GM21423 (cell line): ENCODE measurements at regions not wholly inside any gene's neighbourhood (a gene's known extent, or its start where the extent isn't known, plus 50 kb on each side); places are given as distances from the start of the nearest gene placed in this dataset.
"Not testable (repeated sequence)": the region's sequence is repeated elsewhere in the genome, so short reads cannot be mapped to it uniquely, and the experiment has no call there.

Source experiments
- ATAC-seq: cut with Tn5 transposase; IDR thresholded peaks from one replicate; pipeline ENCODE4 v1.9.1; 2021; ENCODE audit warnings: mild to moderate bottlenecking, moderate library complexity; ENCODE audit not compliant: unreplicated experiment

- no peak for ATAC-seq
These were observed 369.1 kb downstream of the C16orf95 start for GRCh38 chr16:86948046-86948445.

GRCh38 chr16:86949116-86949515, 368.1 kb downstream of the C16orf95 start:
- ATAC-seq = no peak

- no peak for ATAC-seq
These were observed 367.6 kb downstream of the C16orf95 start for GRCh38 chr16:86949630-86950029.

DNA sequence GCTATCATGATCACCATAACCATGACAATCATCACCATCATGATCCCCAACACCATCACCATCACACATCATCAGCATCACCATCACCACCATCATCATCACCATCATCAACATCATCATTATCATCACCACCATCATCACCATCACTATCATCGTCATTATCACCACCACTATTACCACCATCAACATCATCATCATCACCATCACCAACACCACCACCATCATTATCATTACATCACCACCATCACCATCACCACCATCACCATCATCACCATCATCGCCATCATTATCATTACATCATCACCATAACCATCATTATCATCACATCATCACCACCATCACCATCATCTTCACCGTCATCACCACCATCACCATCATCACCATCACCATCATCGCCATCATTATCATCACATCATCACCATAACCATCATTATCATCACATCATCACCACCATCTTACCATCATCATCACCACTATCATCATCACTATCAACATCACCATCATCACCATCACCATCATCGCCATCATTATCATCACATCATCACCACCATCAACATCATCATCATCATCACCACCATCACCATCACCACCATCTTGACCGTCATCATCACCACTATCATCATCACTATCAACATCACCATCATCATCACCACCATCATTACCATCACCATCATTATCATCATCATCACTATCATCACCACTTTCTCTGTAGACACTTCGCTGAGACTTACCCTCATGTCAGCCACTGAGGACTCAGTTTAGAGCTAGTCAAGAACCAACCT, 366.0 kb downstream of the C16orf95 start:
- no peak for ATAC-seq

DNA sequence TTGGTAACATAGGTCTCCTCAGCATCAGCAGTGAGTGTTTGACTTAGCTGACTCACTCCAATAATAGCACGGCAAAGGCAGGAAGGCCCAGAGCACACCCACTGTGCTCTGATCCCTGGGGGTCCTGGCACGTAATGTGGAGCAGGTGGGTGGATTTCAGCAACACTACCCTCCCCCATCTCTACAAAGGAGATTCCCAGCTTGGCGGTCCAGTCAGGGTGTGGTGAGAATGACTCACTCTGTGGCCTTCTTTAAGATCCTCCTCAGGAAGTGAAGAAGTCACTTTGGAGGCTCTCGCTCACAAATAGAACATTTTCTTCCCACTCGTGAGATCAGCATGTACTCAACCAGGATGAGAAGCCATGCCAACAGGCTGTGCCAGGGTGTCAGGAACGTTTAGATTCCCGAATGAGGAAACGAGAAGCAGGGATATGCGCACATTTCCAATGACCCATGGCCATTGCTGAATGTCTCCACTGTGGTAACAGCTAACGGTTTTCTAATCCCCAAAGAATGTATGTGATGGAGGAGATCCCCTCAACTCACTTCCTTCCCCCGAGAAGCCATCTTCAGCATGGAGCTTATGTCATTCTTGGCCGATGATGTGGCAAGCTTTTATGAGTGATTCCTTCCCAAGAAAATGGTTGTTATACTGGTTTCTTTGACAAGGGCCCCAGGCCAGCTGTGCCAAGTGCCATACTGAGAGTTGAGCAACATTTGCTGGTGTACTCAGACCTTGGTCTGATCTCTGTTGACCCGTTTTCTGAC, 365.2 kb downstream of the C16orf95 start:
- ATAC-seq = no peak

DNA sequence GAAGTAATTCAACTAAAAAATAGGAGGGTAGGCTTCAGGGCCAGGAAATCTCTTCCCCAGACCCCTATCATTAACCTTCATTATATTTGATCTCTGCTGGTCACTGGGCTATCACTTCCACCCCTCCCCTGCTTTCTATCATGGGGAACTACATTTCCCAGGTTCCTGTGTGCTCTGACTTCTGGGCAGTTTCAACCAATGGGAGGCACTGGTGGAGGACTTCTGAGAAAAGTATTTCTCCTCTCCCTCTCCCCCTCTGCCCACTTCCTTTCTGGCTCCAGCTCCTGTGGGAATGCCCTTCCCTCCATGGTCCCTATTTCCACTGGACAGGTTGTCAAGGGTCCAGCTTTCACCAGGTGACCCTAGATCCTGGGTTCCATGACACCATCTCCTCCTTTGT, 364.4 kb downstream of the C16orf95 start:
- no peak for ATAC-seq

DNA sequence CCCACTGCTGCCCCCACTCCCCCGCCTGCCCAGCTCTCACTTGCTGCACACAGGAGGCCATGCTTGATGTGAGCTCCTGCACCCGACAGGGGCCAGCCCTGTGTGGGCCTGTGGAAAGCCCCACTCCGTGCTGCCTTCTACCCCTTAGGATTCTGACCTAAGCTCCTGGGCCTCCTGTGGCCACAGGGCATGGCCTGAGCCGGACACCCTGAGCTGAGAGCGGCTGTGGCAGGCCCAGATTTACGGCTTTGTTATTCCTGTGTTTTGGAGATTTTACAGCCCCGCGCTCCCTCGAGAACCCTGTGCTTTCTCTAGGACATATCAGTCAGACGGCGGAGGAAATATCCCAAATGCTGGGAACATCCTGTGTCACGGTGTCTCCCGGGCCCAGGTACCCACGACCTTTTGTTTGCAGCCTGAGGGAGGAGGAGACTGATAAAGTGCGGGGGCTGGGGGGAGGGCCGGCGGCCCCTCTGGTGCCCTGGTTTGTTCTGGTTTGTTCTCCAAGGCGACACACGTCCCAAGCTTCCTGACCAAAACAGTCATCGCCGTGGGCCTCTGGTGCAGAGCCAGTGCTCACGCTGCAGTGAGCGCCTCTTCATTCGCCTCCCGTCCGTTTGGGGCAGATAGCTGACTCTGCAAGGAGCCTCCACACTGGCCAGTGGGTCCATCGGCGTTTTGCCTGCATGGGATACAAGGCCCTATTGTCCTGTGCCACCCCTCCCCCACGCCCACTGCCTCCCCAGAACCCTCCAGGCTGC, 363.4 kb downstream of the C16orf95 start:
- ATAC-seq = no peak

- no peak for ATAC-seq
These were observed 361.9 kb downstream of the C16orf95 start for GRCh38 chr16:86955136-86955855.

GRCh38 chr16:86956437-86956836, 360.8 kb downstream of the C16orf95 start:
- ATAC-seq = no peak

DNA sequence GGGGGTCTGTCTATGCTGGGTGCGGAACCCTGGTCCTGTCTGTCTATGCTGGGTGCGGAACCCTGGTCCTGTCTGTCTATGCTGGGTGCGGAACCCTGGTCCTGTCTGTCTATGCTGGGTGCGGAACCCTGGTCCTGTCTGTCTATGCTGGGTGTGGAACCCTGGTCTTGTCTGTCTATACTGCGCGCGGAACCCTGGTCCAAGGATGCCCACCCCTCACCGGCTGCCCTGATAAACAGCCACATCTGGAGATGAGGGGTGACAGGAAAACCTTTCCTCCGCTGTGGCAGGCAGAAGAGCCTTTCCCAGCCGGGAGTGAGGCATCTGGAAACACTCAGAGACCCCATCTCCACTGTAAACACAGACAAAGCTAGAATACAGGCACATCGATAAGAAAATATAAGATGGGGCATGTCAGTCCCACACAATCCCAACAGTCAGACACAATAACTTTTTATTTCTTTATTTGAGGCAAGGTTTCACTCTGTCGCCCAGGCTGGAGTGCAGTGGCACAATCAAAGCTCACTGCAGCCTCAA, 359.5 kb downstream of the C16orf95 start:
- not testable (repeated sequence) for ATAC-seq

- no peak for ATAC-seq
These were observed 358.8 kb downstream of the C16orf95 start for GRCh38 chr16:86958423-86958822.

DNA sequence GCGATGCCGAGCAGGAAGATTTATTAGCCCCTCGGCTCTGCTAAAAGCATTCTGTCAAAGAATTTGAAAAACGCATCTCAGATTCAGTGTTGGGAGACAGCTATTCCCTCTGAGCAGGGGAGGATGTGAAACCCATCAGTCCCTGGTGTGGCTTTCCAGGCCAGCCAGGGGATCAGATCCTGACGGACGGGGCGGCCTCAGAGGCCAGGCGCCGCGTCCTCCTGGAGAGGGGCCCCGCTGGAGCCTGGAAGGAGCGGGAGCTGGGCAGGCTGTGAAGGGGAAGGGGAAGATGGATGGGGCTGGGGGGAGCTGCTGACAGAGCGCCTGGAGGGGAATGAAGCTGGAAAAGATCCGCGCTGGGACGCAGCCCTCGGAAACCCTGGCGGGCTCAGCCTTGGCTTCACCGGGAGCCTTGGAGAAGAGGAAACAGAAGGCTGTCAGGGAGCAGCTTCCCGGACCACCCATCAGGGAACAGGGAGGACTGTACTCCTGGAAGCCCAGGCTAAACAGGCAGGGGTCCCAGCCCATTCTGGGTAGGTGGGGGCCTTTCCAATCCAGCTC, 358.0 kb downstream of the C16orf95 start:
- ATAC-seq = no peak

DNA sequence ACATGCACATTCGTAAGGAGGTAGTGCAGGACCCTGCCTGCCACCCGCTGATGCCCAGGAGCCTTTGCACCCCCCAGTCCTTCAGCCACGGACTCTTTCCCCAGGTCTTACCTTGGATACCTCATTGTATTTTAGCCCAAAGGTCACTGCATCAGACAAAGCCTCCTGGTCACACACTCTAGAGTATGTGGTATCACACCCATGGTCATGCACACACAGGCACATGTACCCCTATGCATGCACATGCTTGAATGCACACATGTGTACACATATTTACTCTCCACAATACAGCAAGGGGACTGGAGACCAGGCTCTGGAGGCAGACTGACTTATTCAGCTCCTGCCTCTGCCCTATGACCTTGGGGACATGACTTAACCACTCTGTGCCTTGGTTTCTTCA, 357.5 kb downstream of the C16orf95 start:
- no peak for ATAC-seq

GRCh38 chr16:86960266-86960665, 356.9 kb downstream of the C16orf95 start:
- no peak for ATAC-seq

GRCh38 chr16:86961171-86961601, 356.0 kb downstream of the C16orf95 start:
- ATAC-seq = no peak

GRCh38 chr16:86962259-86962658, 354.9 kb downstream of the C16orf95 start:
- no peak for ATAC-seq

- ATAC-seq = no peak
These were observed 354.3 kb downstream of the C16orf95 start for GRCh38 chr16:86962913-86963312.

DNA sequence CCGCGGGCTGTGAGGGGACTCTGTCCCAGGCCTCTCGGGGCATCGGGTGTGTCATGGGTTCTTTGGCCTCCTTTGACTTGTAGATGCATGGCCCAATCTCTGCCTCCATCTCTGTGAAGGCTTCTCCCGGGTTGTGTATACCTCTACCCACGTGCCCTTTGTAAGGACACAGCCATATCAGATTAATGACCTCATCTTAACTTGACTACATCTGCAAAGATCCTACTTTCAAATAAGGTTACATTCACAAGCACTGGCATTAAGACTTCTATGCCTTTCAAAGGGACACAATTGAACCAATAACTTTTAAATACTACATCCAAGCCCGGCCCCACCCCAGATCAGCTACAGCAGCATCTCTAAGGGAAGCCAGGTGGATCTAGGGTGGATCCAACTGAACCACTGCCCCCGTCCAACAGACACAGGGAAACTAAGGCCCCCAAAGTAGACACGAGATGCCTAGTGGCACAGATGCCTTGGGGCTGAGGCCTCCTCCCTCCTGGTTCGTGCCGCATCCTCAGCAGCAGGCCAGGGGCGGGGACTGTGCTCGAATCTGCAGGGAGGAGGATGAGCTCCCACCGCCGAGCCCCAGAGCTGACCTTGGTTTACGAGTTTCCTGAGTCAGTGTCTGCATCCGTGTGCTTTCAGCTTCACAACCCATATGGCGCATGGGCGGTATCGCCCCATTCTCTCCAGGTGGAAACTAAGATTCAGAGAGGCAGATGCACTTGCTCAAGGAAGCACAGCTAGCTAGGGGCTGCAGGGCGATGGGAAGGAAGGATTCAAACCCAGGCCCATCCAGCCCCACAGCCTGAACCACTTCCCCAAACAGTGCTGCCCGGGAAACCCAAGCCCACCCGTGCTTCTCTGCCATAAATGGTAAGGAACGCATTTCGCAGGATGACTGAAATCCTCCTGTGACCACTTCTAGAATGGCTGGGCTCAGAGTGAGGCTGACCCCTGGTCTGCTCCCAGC, 353.3 kb downstream of the C16orf95 start:
- ATAC-seq = no peak

GRCh38 chr16:86964796-86965241, 352.4 kb downstream of the C16orf95 start:
- ATAC-seq = no peak
